Liver (tissue), 8 donors: ENCODE measurements at regions not wholly inside any gene's neighbourhood (a gene's known extent, or its start where the extent isn't known, plus 50 kb on each side); places are given as distances from the start of the nearest gene placed in this dataset.

Experiments used
- DNase-seq: peaks from one replicate; pipeline ENCODE4 v3.0.0-alpha.2; 2017; ENCODE audit warnings: low spot score
- H3K27ac ChIP-seq, 2 donors: one replicate each; pipeline ENCODE4 v1.7.0; 2013; ENCODE audit warnings: inconsistent platforms in 2 of 2, low read length in 2 of 2, control low read depth in 1 of 2, low read depth in 1 of 2, mild to moderate bottlenecking in 1 of 2
- H3K27me3 ChIP-seq, 4 donors: one replicate each; pipeline versions ENCODE4 v1.6.1 to v1.7.0; 2013; ENCODE audit warnings: low read length in 3 of 4, inconsistent platforms in 1 of 4, mild to moderate bottlenecking in 1 of 4, moderate library complexity in 1 of 4; ENCODE audit not compliant: control insufficient read depth in 4 of 4, insufficient read depth in 4 of 4
- H3K36me3 ChIP-seq, 4 donors: one replicate each; pipeline versions ENCODE4 v1.6.1 to v1.7.0; 2013; ENCODE audit warnings: low read length in 3 of 4, mild to moderate bottlenecking in 3 of 4, low read depth in 1 of 4, moderate library complexity in 1 of 4; ENCODE audit not compliant: control insufficient read depth in 4 of 4, insufficient read depth in 3 of 4
- H3K4me1 ChIP-seq, 4 donors: one replicate each; pipeline versions ENCODE4 v1.6.1 to v1.7.0; 2013; ENCODE audit warnings: low read length in 3 of 4, mild to moderate bottlenecking in 3 of 4, moderate library complexity in 1 of 4; ENCODE audit not compliant: control insufficient read depth in 4 of 4, insufficient read depth in 4 of 4
- H3K4me3 ChIP-seq, 3 donors: one replicate each; pipeline versions ENCODE4 v1.6.1 to v1.7.0; 2013; ENCODE audit warnings: low read length in 3 of 3, control low read depth in 1 of 3, low read depth in 1 of 3, mild to moderate bottlenecking in 1 of 3
- H3K9ac ChIP-seq, 2 donors: one replicate each; pipeline ENCODE4 v1.7.0; 2013; ENCODE audit warnings: low read length in 2 of 2, mild to moderate bottlenecking in 2 of 2, moderate library complexity in 2 of 2, control low read depth in 1 of 2, low read depth in 1 of 2
- H3K9me3 ChIP-seq, 4 donors: one replicate each; pipeline versions ENCODE4 v1.6.1 to v1.7.0; 2013; ENCODE audit warnings: low read length in 3 of 4; ENCODE audit not compliant: control insufficient read depth in 4 of 4
- EGR1 ChIP-seq, 2 donors: IDR thresholded peaks; 2 replicates each; pipeline ENCODE4 v1.6.1; 2016 to 2018; ENCODE audit warnings: antibody characterized with exemption in 2 of 2, low read depth in 2 of 2
- FOXA1 ChIP-seq: IDR thresholded peaks from 2 replicates; pipeline ENCODE4 v1.6.1; 2016; ENCODE audit warnings: antibody characterized with exemption
- FOXA2 ChIP-seq: IDR thresholded peaks from 2 replicates; pipeline ENCODE4 v1.6.1; 2016; ENCODE audit warnings: antibody characterized with exemption
- GABPA ChIP-seq, 2 donors: IDR thresholded peaks in 1 of 2; conservative IDR thresholded peaks in 1 of 2; 2 replicates each; pipeline ENCODE4 v1.6.1; 2016; ENCODE audit warnings: antibody characterized with exemption in 2 of 2, mild to moderate bottlenecking in 1 of 2, moderate library complexity in 1 of 2
- HNF4A ChIP-seq, 2 donors: conservative IDR thresholded peaks; 2 replicates each; pipeline ENCODE4 v1.6.1; 2016; ENCODE audit warnings: antibody characterized with exemption in 2 of 2, mild to moderate bottlenecking in 2 of 2
- HNF4G ChIP-seq: IDR thresholded peaks from 2 replicates; pipeline ENCODE4 v1.6.1; 2016; ENCODE audit warnings: antibody characterized with exemption
- JUND ChIP-seq, 2 donors: IDR thresholded peaks; 2 replicates each; pipeline ENCODE4 v1.6.1; 2016; ENCODE audit warnings: antibody characterized with exemption in 2 of 2
- NR2F2 ChIP-seq: IDR thresholded peaks from 2 replicates; pipeline ENCODE4 v1.6.1; 2016; ENCODE audit warnings: antibody characterized with exemption
- RAD21 ChIP-seq, 2 donors: IDR thresholded peaks; 2 replicates each; pipeline ENCODE4 v1.6.1; 2016; ENCODE audit warnings: antibody characterized with exemption in 2 of 2, mild to moderate bottlenecking in 2 of 2
- RXRA ChIP-seq, 2 donors: IDR thresholded peaks; 2 replicates each; pipeline ENCODE4 v1.6.1; 2017 to 2018; ENCODE audit warnings: antibody characterized with exemption in 2 of 2, mild to moderate bottlenecking in 1 of 2
- SP1 ChIP-seq: IDR thresholded peaks from 2 replicates; pipeline ENCODE4 v1.6.1; 2018; ENCODE audit warnings: antibody characterized with exemption, mild to moderate bottlenecking
- TAF1 ChIP-seq: conservative IDR thresholded peaks from 2 replicates; pipeline ENCODE4 v1.6.1; 2016; ENCODE audit warnings: antibody characterized with exemption, mild to moderate bottlenecking
- YY1 ChIP-seq: IDR thresholded peaks from 2 replicates; pipeline ENCODE4 v1.6.1; 2016; ENCODE audit warnings: antibody characterized with exemption, mild to moderate bottlenecking
- ZBTB33 ChIP-seq: IDR thresholded peaks from 2 replicates; pipeline ENCODE4 v1.6.1; 2016; ENCODE audit warnings: antibody characterized with exemption
- WGBS: extraction: QIAGEN DNeasy Blood & Tissue Kit; methylation state at CpG from one replicate; pipeline ENCODE4 v1.1.7; 2013; 5-methylcytosine and 5-hydroxymethylcytosine counted together
- TF ChIP-seq, protein P1 (sequence below): IDR thresholded peaks from 2 replicates; pipeline ENCODE4 v1.6.1; 2016; ENCODE audit warnings: antibody characterized with exemption
- TF ChIP-seq, protein P2 (sequence below): IDR thresholded peaks from 2 replicates; pipeline ENCODE4 v1.6.1; 2016; ENCODE audit warnings: antibody characterized with exemption
- TF ChIP-seq, protein P3 (sequence below): fragments of 150-350 bp; IDR thresholded peaks from 2 replicates; pipeline ENCODE4 v1.5.1; 2017; ENCODE audit warnings: improper control_type of control experiment, low read depth, low read length; ENCODE audit not compliant: missing input control
- TF ChIP-seq, protein P4 (sequence below): IDR thresholded peaks from 2 replicates; pipeline ENCODE4 v1.6.1; 2016; ENCODE audit warnings: antibody characterized with exemption, mild to moderate bottlenecking
- donor health status: healthy.
- donor health status: healthy.
- donor health status: healthy.
- donor health status: healthy.
- donor health status: healthy.

GRCh38 chr3:72041511-72041910, 256.6 kb upstream of the PROK2 start:
- H3K4me3 ChIP-seq = no peak overlapping the region
- no peak overlapping the region for H3K9ac ChIP-seq
- no peak for TF ChIP-seq ZBTB33
- TF ChIP-seq TAF1 = no peak
- no peak for TF ChIP-seq SP1
- TF ChIP-seq RAD21 (IDR thresholded peaks at IDR 0.05) = no peak
- no peak for TF ChIP-seq RXRA (IDR thresholded peaks at IDR 0.05)
- TF ChIP-seq YY1 = no peak
- TF ChIP-seq JUND (IDR thresholded peaks at IDR 0.05) = no peak
- no peak for TF ChIP-seq FOXA2
- TF ChIP-seq, protein P1, sequence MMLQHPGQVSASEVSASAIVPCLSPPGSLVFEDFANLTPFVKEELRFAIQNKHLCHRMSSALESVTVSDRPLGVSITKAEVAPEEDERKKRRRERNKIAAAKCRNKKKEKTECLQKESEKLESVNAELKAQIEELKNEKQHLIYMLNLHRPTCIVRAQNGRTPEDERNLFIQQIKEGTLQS = no peak
- no peak for TF ChIP-seq GABPA (IDR thresholded peaks at IDR 0.05 in 1 of 2, conservative IDR thresholded peaks at IDR 0.05 in 1 of 2)
- no peak for DNase-seq
- H3K9me3 ChIP-seq = no peaks in the 10 kb centered on the region
- H3K4me1 ChIP-seq = no peaks in the 10 kb centered on the region
- H3K27me3 ChIP-seq = no peaks in the 10 kb centered on the region
- H3K27ac ChIP-seq = no peak overlapping the region
- H3K36me3 ChIP-seq = no peaks in the 10 kb centered on the region
- 69% methylated on average over 3 of the region's 3 CpGs for WGBS

DNA sequence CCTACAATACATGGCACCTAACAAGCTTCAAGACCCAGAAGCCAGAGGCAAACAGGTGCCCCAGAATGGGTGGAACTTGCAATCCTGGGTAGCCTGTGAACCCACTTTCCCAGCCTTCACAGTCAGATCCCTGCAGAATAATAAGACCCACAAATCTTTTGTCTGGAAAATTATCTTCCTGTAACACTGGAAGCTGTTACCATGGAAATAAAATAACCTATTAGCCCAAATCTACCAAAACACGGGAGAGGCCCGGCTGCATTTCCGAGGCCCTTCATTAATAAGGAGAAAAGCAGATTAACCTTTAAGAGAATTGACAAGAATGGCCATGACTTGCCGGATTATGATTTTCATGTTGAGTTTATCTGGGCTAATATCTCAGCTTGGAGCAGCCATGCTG, 256.1 kb upstream of the PROK2 start:
- H3K9me3 ChIP-seq = no peaks in the 10 kb centered on the region
- H3K4me1 ChIP-seq = no peaks in the 10 kb centered on the region
- TF ChIP-seq JUND (IDR thresholded peaks at IDR 0.05) = no peak
- TF ChIP-seq, protein P2, sequence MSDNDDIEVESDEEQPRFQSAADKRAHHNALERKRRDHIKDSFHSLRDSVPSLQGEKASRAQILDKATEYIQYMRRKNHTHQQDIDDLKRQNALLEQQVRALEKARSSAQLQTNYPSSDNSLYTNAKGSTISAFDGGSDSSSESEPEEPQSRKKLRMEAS = no peak
- H3K9ac ChIP-seq = no peak overlapping the region
- no peaks in the 10 kb centered on the region for H3K36me3 ChIP-seq
- H3K27me3 ChIP-seq = no peaks in the 10 kb centered on the region
- DNase-seq = no peak
- H3K4me3 ChIP-seq = no peak overlapping the region
- no peak overlapping the region for H3K27ac ChIP-seq
- 93% methylated on average over 4 of the region's 4 CpGs for WGBS

GRCh38 chr3:72039677-72040076, 254.7 kb upstream of the PROK2 start:
- no peak for DNase-seq
- no peaks in the 10 kb centered on the region for H3K4me1 ChIP-seq
- TF ChIP-seq YY1 = no peak
- no peak for TF ChIP-seq HNF4A (conservative IDR thresholded peaks at IDR 0.05)
- no peak for TF ChIP-seq FOXA1
- TF ChIP-seq SP1 = no peak
- no peak for TF ChIP-seq ZBTB33
- TF ChIP-seq, protein P3, sequence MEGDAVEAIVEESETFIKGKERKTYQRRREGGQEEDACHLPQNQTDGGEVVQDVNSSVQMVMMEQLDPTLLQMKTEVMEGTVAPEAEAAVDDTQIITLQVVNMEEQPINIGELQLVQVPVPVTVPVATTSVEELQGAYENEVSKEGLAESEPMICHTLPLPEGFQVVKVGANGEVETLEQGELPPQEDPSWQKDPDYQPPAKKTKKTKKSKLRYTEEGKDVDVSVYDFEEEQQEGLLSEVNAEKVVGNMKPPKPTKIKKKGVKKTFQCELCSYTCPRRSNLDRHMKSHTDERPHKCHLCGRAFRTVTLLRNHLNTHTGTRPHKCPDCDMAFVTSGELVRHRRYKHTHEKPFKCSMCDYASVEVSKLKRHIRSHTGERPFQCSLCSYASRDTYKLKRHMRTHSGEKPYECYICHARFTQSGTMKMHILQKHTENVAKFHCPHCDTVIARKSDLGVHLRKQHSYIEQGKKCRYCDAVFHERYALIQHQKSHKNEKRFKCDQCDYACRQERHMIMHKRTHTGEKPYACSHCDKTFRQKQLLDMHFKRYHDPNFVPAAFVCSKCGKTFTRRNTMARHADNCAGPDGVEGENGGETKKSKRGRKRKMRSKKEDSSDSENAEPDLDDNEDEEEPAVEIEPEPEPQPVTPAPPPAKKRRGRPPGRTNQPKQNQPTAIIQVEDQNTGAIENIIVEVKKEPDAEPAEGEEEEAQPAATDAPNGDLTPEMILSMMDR = no peak
- no peak for TF ChIP-seq NR2F2
- no peak for TF ChIP-seq EGR1 (IDR thresholded peaks at IDR 0.05; ENCODE audit: low read depth in 2 of 2)
- no peak for TF ChIP-seq TAF1
- TF ChIP-seq, protein P4, sequence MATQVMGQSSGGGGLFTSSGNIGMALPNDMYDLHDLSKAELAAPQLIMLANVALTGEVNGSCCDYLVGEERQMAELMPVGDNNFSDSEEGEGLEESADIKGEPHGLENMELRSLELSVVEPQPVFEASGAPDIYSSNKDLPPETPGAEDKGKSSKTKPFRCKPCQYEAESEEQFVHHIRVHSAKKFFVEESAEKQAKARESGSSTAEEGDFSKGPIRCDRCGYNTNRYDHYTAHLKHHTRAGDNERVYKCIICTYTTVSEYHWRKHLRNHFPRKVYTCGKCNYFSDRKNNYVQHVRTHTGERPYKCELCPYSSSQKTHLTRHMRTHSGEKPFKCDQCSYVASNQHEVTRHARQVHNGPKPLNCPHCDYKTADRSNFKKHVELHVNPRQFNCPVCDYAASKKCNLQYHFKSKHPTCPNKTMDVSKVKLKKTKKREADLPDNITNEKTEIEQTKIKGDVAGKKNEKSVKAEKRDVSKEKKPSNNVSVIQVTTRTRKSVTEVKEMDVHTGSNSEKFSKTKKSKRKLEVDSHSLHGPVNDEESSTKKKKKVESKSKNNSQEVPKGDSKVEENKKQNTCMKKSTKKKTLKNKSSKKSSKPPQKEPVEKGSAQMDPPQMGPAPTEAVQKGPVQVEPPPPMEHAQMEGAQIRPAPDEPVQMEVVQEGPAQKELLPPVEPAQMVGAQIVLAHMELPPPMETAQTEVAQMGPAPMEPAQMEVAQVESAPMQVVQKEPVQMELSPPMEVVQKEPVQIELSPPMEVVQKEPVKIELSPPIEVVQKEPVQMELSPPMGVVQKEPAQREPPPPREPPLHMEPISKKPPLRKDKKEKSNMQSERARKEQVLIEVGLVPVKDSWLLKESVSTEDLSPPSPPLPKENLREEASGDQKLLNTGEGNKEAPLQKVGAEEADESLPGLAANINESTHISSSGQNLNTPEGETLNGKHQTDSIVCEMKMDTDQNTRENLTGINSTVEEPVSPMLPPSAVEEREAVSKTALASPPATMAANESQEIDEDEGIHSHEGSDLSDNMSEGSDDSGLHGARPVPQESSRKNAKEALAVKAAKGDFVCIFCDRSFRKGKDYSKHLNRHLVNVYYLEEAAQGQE = no peak
- TF ChIP-seq RXRA (IDR thresholded peaks at IDR 0.05) = no peak
- TF ChIP-seq FOXA2 = no peak
- TF ChIP-seq, protein P2 = no peak
- no peak for TF ChIP-seq HNF4G
- no peak overlapping the region for H3K9ac ChIP-seq
- no peak overlapping the region for H3K27ac ChIP-seq
- H3K27me3 ChIP-seq = no peaks in the 10 kb centered on the region
- H3K4me3 ChIP-seq = no peak overlapping the region
- H3K9me3 ChIP-seq = no peaks in the 10 kb centered on the region
- 96% methylated on average over 6 of the region's 6 CpGs for WGBS
- H3K36me3 ChIP-seq = no peaks in the 10 kb centered on the region
